ENCODE measurements at regions not wholly inside any gene's neighbourhood (a gene's known extent, or its start where the extent isn't known, plus 50 kb on each side); places are given as distances from the start of the nearest gene placed in this dataset.

DNA sequence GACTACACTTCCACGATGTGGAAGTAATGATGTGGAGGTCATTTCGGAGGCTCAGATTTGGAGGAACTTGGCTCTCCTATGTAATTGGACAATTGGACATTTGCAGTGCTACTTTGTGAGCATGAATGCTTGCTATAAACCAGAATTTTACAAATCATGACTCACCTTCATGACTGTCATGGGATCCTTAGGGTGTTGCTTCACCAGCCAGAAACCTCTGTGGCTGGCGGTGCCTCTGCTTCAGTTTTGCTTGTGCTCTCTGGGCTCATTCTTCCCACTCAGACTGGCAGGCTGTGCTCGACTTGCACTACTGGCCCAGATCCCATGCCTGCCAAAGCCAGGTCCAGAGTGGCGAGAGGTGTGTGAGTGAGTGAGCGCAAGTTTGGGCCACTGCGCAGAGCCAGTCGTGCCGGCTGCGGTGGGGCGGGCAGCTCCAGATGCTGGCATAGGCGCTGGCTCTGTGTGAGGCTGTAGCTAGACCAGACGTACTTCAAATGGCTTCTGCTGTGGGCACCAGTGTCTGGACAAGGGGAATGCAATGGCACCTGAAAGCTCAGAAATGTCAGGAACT lies 387.8 kb downstream of the AEBP2 start:
- TF ChIP-seq BACH2 (CRISPR knock-in tag; IDR thresholded peaks at IDR 0.05; ENCODE audit: borderline replicate concordance) (no peak), PPARA (CRISPR knock-in tag; IDR thresholded peaks at IDR 0.05; ENCODE audit: borderline replicate concordance) (no peak), ZNF8 (CRISPR knock-in tag; IDR thresholded peaks at IDR 0.05) (no peak), TCF4 (CRISPR knock-in tag; IDR thresholded peaks at IDR 0.05; ENCODE audit: borderline replicate concordance) (no peak), OSR1 (CRISPR knock-in tag; IDR thresholded peaks at IDR 0.05) (no peak), ZC3H10 (CRISPR knock-in tag; IDR thresholded peaks at IDR 0.05) (no peak), ZNF565 (CRISPR knock-in tag; conservative IDR thresholded peaks at IDR 0.05; ENCODE audit: low read depth) (no peak), ZFP30 (CRISPR knock-in tag; IDR thresholded peaks at IDR 0.05) (no peak)
- TF ChIP-seq, protein P1, sequence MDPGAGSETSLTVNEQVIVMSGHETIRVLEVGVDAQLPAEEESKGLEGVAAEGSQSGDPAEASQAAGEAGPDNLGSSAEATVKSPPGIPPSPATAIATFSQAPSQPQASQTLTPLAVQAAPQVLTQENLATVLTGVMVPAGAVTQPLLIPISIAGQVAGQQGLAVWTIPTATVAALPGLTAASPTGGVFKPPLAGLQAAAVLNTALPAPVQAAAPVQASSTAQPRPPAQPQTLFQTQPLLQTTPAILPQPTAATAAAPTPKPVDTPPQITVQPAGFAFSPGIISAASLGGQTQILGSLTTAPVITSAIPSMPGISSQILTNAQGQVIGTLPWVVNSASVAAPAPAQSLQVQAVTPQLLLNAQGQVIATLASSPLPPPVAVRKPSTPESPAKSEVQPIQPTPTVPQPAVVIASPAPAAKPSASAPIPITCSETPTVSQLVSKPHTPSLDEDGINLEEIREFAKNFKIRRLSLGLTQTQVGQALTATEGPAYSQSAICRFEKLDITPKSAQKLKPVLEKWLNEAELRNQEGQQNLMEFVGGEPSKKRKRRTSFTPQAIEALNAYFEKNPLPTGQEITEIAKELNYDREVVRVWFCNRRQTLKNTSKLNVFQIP (CRISPR knock-in tag; IDR thresholded peaks at IDR 0.05; ENCODE audit: borderline replicate concordance, low read depth), result no peak

All from SK-N-SH treated with all-trans-retinoic acid at 6 μM for 48 hours (cell line).